MG63 (cell line): ENCODE measurements at regions not wholly inside any gene's neighbourhood (a gene's known extent, or its start where the extent isn't known, plus 50 kb on each side); places are given as distances from the start of the nearest gene placed in this dataset.

Source experiments
- DNase-seq: peaks from one replicate; pipeline ENCODE4 v3.0.0-alpha.2; 2020
- H3K27me3 ChIP-seq: fragments of 250-450 bp; sonication (Bioruptor Pico); 2 replicates; pipeline ENCODE4 v1.5.1; 2020; ENCODE audit warnings: mild to moderate bottlenecking, moderate library complexity
- H3K36me3 ChIP-seq: fragments of 250-450 bp; sonication (Bioruptor Pico); 2 replicates; pipeline ENCODE4 v1.5.1; 2020; ENCODE audit warnings: mild to moderate bottlenecking, moderate library complexity
- H3K4me3 ChIP-seq: fragments of 250-450 bp; sonication (Bioruptor Pico); 2 replicates; pipeline ENCODE4 v1.5.1; 2020; ENCODE audit warnings: mild to moderate bottlenecking, moderate library complexity
- H3K9me3 ChIP-seq: fragments of 250-450 bp; sonication (Bioruptor Pico); 2 replicates; pipeline ENCODE4 v1.5.1; 2020; ENCODE audit warnings: mild to moderate bottlenecking, moderate library complexity

DNA sequence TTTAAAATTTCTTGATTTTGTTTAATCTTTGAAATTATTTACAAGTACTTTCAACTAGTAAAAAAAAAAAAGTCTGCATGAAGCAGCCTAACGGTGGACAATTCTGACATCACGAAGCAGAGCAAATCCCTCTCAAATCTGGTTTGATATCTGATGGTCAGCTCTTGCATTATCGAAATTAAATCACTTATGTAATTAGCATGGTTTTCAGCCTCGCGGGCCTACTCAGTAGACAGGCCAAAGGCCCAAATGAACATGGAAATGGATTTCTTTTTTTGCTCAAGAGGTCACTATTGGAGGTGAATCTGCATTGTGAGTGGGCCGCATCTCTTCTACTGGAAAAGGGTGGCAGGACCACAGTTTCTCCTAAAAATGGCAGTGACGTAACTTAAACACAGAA lies 209.8 kb downstream of the NR2F2 start:
- Histone ChIP-seq H3K36me3 (no peaks in the 10 kb centered on the region), H3K27me3 (no peaks in the 10 kb centered on the region), H3K4me3 (no peak overlapping the region), H3K9me3 (no peaks in the 10 kb centered on the region)
- DNase-seq = no peak

DNA sequence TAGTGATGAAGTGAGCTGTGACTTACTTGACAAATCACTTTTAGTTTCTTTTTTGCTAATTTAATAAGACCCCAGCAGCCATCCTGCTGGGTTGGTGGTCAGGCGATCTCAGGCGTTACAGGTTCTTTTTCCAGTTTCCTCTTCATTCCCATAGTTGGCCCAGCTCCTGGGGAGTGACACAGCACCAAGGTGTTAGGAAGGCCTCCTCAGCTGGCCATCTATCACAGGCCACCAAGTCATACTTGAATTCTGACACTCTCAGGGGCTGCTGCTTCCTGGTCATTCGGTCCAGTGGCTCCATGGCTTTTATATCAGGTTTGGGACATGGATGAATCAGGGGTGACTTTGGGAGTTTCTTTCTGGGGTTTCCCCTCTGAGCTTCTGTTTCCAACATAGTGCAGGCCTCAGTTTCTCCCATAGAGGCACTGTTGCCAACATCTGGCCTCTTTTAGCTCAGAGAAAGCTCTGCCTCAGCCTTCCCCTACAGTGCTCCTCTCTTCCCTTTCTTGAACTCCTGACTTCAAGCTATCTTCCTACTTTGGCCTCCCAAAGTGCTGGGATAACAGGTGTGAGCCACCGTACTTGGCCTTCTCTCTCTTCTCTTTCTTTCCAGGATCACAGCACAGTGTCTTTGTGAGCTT lies 211.8 kb downstream of the NR2F2 start:
- Histone ChIP-seq H3K9me3 (no peaks in the 10 kb centered on the region), H3K27me3 (no peaks in the 10 kb centered on the region)
- no peak for DNase-seq

DNA sequence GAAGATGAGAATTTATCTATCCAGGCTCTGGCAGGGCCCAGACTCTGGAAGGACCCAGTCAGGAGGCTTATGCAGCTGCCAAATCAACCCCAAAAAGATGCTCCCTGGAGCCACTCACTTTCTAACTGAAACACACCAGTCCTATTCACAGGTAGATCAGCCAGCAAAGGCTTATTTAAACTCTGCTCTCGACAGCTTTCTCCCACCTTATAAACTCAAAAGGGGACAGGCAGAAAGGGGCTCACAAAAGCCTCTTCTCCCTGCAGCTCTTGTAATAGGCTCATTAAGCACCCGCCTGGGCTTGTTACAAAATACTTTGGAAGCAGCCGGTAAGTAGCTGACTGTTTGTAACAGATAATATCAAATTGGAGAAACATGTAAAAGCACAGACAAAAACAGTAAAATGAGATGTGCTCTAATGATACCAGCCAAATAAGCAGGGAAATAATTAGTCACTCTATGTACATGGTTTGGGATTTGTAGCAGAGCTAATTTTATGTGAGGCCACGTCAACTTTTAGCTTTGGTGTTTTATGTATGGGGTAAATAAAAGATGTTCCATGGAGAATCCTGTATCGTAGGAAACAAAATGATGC lies 213.8 kb downstream of the NR2F2 start:
- Histone ChIP-seq H3K4me3 (no peak overlapping the region), H3K36me3 (no peaks in the 10 kb centered on the region), H3K9me3 (no peaks in the 10 kb centered on the region), H3K27me3 (no peaks in the 10 kb centered on the region)
- DNase-seq = no peak

More for the DNA sequence above, 211.8 kb downstream of the NR2F2 start:
- H3K4me3 ChIP-seq = no peak overlapping the region
- no peaks in the 10 kb centered on the region for H3K36me3 ChIP-seq

DNA sequence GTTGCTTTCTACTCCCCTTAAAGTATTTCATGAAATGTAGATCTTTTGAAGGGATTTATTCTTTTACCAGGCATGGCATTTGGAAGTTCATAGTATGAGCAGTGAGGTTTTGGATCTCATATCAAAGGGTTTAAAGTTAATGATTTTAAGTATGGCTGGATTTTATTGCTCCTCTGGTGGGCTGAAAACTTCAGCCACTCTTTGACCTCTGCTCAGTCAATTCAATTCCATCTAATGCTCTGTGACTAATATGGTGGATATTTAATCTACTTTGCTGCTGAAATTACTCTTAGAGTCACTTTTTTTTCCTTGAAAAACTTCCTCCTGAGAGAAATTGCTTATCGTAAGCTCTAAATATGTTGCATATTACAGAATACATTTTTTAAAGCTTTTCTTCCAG lies 218.6 kb downstream of the NR2F2 start:
- Histone ChIP-seq H3K36me3 (no peaks in the 10 kb centered on the region), H3K9me3 (no peaks in the 10 kb centered on the region), H3K4me3 (no peak overlapping the region), H3K27me3 (no peaks in the 10 kb centered on the region)
- DNase-seq = no peak

DNA sequence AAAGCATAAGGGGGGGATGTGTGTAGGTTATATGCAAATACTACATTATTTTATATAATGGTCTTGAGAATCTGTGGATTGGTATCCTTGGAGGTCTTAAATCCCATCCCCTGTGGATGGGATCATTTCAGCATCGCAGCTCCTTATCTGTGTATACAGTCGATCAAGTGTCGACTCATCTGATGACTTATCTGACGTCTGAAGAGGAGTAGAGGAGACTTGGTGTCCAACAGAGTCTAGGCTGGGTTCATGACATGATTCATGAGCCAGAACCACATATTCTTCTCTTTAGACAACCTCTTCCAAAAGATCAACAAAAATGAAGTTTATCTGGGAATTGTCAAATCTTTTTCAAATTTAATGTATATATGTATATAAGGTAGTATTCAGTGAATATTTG lies 220.7 kb downstream of the NR2F2 start:
- no peaks in the 10 kb centered on the region for H3K9me3 ChIP-seq
- DNase-seq = no peak
- no peaks in the 10 kb centered on the region for H3K27me3 ChIP-seq
- no peaks in the 10 kb centered on the region for H3K36me3 ChIP-seq
- no peak overlapping the region for H3K4me3 ChIP-seq

DNA sequence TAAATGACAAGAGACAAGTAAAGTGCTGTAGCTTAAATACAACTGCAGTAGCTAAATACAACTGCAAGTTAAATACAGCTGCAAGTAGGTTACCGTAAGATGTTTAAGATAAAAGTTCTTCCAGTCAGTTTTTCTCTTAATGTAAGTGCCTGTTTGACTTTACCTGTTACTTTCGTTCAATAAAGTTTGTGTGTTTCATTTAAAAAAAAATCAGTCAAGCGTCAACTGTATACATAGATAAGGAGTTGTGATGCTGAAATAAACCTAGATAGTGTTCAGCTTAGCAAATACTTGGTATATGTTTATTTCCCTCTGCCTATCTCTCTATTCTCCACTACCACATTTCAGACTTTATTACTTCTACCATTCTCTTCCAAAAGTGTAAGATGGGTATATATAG lies 221.2 kb downstream of the NR2F2 start:
- no peak overlapping the region for H3K4me3 ChIP-seq
- H3K9me3 ChIP-seq = no peaks in the 10 kb centered on the region
- no peaks in the 10 kb centered on the region for H3K27me3 ChIP-seq
- no peaks in the 10 kb centered on the region for H3K36me3 ChIP-seq
- DNase-seq = no peak

DNA sequence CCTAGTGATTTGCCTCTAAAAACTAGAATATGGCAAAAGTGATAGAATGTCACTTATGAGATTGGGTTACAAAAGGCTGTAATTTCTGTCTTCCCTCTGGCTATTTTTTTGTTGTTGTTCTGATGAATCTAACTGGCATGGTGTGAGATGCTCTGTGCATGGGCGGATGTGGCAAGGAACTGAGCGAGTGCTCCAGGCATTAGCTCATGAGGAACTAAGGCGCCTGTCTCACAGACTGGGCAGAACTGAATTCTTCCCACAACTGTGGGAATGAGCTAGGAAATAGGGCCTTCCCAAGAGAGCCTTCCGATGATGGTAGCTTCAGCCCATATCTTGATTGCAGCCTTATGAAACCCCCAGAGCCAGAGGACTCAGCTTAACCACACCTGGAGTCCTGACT lies 222.5 kb downstream of the NR2F2 start:
- Histone ChIP-seq H3K4me3 (no peak overlapping the region), H3K36me3 (no peaks in the 10 kb centered on the region), H3K9me3 (no peaks in the 10 kb centered on the region), H3K27me3 (no peaks in the 10 kb centered on the region)
- peak; percentile 78 for DNase-seq

DNA sequence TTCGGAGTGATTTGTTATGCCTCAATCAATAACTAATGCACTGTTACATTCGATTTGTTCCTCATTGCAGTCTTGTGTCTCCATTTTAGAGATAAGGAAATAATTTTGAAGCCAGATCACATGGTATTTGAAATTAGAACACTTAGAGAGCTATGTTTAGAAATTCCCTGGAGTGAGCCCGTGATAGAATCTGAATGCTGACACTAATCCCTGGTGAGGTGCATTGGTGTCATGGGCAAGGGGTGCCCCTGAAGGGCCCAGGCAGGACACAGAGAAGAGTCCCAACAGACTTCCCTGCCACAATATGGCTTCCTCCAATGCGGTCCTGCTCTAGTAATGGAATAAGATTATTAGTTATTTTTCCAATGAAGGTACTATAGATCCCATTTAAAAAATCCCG lies 223.0 kb downstream of the NR2F2 start:
- Histone ChIP-seq H3K36me3 (no peaks in the 10 kb centered on the region), H3K9me3 (no peaks in the 10 kb centered on the region), H3K27me3 (no peaks in the 10 kb centered on the region), H3K4me3 (no peak overlapping the region)
- no peak for DNase-seq

DNA sequence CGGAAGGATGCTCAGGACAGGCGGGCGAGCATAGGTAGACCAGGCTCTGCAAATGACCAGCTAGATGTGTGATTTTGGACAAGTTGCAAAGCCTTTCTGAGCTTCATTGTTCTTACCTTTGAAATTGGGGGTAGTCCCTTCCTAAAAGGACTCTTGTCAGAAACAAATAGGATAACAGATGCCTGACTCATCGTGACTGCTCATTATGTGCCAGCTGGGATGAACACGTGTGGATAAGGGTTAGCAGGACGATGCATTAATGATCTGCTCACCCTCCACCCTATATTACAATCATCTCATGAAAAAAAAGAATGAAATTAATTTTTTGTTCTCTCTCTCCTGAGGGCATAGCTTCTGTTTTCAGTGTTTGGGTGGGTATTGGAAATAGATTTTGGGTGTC lies 223.4 kb downstream of the NR2F2 start:
- Histone ChIP-seq H3K27me3 (no peaks in the 10 kb centered on the region), H3K9me3 (no peaks in the 10 kb centered on the region), H3K36me3 (no peaks in the 10 kb centered on the region), H3K4me3 (no peak overlapping the region)
- DNase-seq = peak; percentile 28

DNA sequence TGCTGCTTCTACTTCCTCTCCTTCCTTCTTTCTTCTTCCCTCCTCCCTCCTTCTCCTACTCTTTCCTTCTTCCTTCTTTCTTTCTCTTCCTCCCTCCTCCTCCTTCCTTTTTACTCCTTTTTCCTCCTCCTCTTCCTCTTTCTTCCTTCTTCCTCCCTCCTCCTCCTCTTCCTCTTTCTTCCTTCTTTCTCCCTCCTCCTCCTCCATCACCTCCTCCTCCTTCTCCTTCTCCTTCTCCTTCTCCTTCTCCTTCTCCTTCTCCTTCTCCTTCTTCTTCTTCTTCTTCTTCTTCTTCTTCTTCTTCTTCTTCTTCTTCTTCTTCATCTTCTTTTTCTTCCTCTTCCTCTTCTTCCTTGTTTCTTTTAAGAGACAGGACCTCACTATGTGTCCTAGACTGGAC lies 224.0 kb downstream of the NR2F2 start:
- no peak for DNase-seq
- Histone ChIP-seq H3K27me3 (no peaks in the 10 kb centered on the region), H3K4me3 (no peak overlapping the region), H3K36me3 (no peaks in the 10 kb centered on the region), H3K9me3 (no peaks in the 10 kb centered on the region)

DNA sequence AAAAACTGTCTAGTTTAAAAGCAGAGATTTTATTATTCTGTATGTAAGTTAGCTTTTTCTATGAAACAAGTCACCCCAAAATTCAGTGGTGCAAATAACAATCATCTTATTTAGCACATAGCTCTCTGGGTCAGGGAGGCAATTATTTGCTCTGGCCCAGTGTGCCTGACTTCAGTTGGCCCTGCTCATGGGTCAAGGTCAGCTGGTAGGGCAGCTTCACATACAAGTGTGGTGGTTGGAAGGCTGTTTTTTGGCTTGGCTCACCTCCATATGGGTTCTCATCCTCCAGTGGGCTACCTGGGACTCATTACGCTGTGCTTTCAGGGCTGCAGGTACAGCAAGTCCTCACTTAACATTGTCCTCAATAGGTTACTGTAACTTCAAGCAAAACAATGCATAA lies 228.6 kb downstream of the NR2F2 start:
- Histone ChIP-seq H3K9me3 (peaks cover 3% of the 10 kb centered on the region; the same call in 1 of the 2 replicates), H3K4me3 (no peak overlapping the region), H3K27me3 (no peaks in the 10 kb centered on the region), H3K36me3 (no peaks in the 10 kb centered on the region)
- no peak for DNase-seq

DNA sequence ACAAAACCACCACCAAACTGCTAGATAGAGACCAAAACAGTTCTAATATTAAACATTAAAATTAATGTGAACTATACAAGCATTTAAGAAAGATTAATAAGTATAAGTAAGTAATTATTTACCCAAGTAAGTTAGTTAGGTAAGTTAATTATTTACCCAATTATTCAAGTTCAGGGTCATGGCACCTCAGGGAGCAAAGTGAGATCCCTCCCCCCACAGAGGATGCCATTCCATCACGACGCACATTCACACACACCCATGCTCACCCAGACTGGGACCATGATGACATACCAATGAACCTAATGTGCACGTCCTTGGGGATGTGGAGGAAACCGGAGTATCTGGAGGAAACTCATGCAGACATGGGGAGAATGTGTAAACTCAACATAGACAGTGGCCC lies 229.1 kb downstream of the NR2F2 start:
- peaks cover 3% of the 10 kb centered on the region; the same call in 1 of the 2 replicates for H3K9me3 ChIP-seq
- H3K4me3 ChIP-seq = no peak overlapping the region
- H3K27me3 ChIP-seq = no peaks in the 10 kb centered on the region
- no peak for DNase-seq
- H3K36me3 ChIP-seq = no peaks in the 10 kb centered on the region

DNA sequence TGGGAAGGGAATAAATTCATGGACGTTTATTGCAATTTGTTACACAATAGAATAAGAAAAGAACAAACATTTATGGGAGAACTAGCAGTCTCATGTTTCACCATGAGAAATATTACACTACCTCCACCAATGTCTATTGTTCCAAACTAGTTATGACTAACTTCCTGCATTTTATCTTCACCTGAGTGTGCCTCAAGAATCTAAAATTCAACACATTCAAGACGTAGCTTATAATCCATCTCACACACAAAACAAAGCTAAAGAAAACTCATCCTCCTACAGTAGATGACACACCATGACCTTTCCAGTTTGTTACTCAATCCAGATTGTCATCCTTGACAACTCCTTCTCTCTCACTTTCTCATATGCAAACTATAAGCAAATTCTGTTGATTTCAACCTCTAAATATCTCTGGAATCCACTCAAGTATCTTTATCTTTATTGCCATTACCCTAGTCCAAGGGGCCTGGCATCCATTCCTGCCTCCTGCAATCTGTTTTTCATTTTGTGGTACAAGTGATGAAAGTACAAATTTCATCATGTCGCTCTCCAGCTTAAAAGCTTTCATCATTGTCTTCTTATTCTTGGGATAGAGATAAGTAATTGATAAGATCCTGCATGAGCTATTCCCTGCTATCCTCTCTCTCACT lies 229.9 kb downstream of the NR2F2 start:
- DNase-seq = peak; percentile 33
- Histone ChIP-seq H3K4me3 (no peak overlapping the region), H3K9me3 (peaks cover 3% of the 10 kb centered on the region; the same call in 1 of the 2 replicates), H3K27me3 (no peaks in the 10 kb centered on the region), H3K36me3 (no peaks in the 10 kb centered on the region)

DNA sequence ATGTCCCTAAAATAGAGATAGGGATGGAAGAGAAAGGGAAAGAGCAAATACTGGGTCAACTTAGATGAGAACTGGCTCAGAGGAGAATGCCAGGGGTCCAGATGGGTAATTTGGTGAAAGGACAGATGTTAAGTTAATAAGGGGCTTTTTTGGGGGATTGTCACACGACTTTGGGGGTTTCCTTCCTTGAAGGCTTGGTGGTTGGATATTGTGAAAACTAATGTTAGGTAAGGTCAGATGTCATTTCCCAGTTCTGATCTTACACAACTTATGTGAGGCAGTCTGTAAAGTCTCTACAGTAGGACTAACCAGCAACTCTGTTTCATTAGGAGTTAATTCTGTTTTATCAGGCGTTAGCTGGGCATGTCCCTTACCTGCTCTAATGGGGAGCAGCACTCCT lies 231.1 kb downstream of the NR2F2 start:
- DNase-seq = no peak
- no peak overlapping the region for H3K4me3 ChIP-seq
- no peaks in the 10 kb centered on the region for H3K36me3 ChIP-seq
- H3K9me3 ChIP-seq = peaks cover 3% of the 10 kb centered on the region; the same call in 1 of the 2 replicates
- H3K27me3 ChIP-seq = no peaks in the 10 kb centered on the region

DNA sequence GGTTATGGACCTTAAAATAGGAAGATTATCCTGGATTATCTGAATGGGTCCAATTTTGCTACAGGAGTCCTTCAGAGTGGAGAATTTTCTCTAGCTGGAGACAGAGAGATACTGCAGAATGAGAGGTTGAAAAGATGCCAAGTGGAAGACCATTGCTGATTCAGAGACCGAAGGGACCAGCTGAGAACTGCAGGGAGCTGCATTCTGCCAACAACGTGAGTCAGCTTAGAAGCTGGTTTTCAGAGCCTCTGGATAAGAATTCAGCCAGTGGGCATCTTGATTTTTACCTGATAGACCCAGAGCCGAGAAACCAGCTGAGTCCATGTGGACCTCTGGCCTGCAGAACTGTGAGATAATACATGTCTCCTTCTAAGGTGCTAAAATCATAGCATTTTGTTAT lies 234.0 kb downstream of the NR2F2 start:
- peaks cover 3% of the 10 kb centered on the region; the same call in 1 of the 2 replicates for H3K9me3 ChIP-seq
- no peaks in the 10 kb centered on the region for H3K36me3 ChIP-seq
- peak; percentile 77 for DNase-seq
- H3K27me3 ChIP-seq = no peaks in the 10 kb centered on the region
- H3K4me3 ChIP-seq = no peak overlapping the region

DNA sequence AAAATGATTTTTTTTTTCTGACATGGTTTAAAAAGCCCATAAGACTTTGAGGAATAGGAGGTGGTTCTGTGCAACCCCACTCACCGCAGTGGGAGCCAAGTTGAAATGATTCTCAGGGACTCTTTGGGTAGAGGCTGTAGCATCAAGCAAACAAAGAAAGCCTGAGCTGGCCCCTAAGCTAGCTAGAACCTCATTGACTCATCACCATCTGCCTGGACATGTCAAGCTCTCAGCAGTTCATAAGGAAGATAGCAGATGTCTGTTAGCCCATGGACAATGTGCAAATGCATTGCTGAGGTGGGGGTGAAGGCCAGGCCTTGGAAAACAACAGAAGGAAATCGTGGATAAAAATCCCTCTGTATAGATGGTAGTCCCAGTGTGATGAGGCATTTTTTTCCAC lies 234.8 kb downstream of the NR2F2 start:
- no peaks in the 10 kb centered on the region for H3K36me3 ChIP-seq
- H3K9me3 ChIP-seq = peaks cover 3% of the 10 kb centered on the region; the same call in 1 of the 2 replicates
- DNase-seq = peak; percentile 6
- no peak overlapping the region for H3K4me3 ChIP-seq
- no peaks in the 10 kb centered on the region for H3K27me3 ChIP-seq

DNA sequence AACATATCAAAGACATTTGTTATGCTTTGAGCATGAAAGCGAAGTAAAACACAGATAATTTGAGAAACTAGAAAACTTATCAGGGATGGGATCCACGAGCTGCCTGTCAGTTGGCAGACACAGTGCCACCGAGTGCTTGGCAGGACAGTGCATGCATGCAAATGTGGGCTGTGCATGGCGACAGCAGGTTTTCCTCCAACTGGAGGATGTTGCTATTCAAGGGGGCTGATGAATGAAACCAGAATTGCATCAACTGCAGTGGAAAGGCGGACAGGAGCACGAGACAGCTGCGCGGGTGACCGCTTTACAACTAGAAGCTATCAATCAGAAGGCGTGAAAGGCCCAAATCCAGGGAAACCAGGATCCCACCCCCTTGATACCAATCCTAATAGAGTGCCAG lies 244.3 kb downstream of the NR2F2 start:
- Histone ChIP-seq H3K9me3 (no peaks in the 10 kb centered on the region), H3K27me3 (no peaks in the 10 kb centered on the region), H3K36me3 (no peaks in the 10 kb centered on the region), H3K4me3 (no peak overlapping the region)
- no peak for DNase-seq

DNA sequence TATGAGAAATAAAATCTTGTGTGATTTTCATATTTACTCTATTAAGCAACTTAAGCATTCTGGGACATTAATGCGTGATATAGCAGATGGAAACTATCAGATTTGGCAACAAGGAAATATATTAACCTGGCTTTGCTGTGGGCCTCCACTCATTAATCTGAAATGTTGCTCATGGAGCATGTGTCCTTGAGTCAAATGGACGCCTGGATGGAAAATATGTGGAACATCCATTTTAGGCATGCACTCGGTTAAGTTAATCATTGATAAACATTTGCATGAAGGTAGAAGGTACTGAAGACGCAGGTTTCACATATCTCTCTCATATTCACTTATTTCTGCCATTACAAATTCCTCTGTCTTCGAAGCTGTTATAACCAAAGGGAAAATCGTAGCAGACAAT lies 246.1 kb downstream of the NR2F2 start:
- no peak for DNase-seq
- H3K4me3 ChIP-seq = no peak overlapping the region
- no peaks in the 10 kb centered on the region for H3K27me3 ChIP-seq
- no peaks in the 10 kb centered on the region for H3K9me3 ChIP-seq
- no peaks in the 10 kb centered on the region for H3K36me3 ChIP-seq
